ENCODE measurements at regions not wholly inside any gene's neighbourhood (a gene's known extent, or its start where the extent isn't known, plus 50 kb on each side); places are given as distances from the start of the nearest gene placed in this dataset.

DNA sequence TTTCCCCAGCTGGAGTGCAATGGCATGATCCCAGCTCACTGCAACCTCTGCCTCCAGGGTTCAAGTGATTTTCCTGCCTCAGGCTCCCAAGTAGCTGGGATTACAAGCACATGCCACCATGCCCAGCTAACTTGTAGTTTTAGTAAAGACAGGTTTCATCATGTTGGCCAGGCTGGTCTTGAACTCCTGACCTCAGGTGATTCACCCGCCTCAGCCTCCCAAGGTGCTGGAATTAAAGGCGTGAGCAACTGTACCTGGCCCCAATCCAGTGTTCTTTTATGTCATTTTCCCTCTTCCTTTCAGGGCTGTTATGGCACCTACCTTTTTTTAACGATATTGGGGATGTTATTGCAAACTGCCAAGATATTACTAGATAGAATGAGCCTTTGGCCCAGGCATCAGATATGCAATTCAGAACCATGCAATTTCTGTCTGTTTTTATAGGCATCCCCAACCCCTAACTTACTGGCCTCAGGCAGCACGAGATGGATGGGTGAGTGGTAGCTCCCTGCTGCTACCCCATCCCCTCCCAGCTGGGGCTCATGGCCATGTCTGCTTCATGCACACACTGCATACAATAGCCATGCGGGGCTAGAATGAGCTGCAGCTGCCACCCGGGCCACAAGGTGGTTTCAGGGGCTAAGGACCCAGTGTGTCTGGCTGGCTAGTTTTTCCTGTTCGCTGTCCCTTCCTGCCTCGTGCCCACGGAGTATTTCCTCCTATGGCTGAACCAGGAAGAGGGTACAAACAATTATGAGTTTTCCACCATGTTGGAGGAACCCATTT is 1080.1 kb upstream of the SORCS1 start:
- DNase-seq (peak in 1 of 5 donors; percentile 53), FAIRE-seq (no peak)
- intact Hi-C loops (cut with DNase I) = no loop called here
- Histone ChIP-seq H3K4me1 (ENCODE audit: control insufficient read depth in 2 of 3, insufficient read depth in 2 of 3, low read depth in 1 of 3, low read length in 3 of 3) (no peaks in the 10 kb centered on the region), H3K27ac (ENCODE audit: low read depth in 2 of 2, low read length in 2 of 2) (no peak overlapping the region), H3K9ac (ENCODE audit: low read length in 3 of 3) (no peak overlapping the region), H3K9me3 (ENCODE audit: control insufficient read depth in 2 of 3, insufficient read depth in 1 of 3, low read length in 3 of 3) (peaks cover 0 to 9% (median 0%) of the 10 kb centered on the region in 3 donors), H3K27me3 (ENCODE audit: control insufficient read depth, insufficient read depth, low read length) (no peaks in the 10 kb centered on the region), H3K4me3 (ENCODE audit: low read length in 3 of 3) (no peak overlapping the region), H3K36me3 (ENCODE audit: control insufficient read depth in 2 of 3, insufficient read depth in 3 of 3, low read length in 3 of 3) (no peaks in the 10 kb centered on the region)
- TF ChIP-seq, protein P1, sequence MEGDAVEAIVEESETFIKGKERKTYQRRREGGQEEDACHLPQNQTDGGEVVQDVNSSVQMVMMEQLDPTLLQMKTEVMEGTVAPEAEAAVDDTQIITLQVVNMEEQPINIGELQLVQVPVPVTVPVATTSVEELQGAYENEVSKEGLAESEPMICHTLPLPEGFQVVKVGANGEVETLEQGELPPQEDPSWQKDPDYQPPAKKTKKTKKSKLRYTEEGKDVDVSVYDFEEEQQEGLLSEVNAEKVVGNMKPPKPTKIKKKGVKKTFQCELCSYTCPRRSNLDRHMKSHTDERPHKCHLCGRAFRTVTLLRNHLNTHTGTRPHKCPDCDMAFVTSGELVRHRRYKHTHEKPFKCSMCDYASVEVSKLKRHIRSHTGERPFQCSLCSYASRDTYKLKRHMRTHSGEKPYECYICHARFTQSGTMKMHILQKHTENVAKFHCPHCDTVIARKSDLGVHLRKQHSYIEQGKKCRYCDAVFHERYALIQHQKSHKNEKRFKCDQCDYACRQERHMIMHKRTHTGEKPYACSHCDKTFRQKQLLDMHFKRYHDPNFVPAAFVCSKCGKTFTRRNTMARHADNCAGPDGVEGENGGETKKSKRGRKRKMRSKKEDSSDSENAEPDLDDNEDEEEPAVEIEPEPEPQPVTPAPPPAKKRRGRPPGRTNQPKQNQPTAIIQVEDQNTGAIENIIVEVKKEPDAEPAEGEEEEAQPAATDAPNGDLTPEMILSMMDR (IDR thresholded peaks at IDR 0.05; ENCODE audit: borderline replicate concordance, extremely low read depth, insufficient read depth) = no peak

DNA sequence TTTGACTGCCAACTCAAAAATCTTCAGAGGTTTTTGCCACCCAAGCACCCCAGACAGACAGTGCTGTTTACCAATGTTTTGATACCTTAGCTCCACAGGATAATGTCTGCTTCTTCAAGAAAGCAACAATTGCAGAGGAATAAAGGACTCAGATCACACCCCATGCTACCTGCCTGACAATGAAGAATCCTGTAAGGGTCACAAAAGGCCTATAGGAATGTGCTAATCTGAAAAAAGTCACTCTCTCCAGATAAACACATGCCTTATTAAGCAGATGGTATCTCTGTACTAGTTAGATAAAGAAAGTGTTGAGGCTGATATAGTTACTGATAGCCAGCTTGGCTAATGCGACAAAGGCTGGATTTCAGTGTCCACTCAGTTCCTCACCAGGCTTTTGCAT is 1076.7 kb upstream of the SORCS1 start:
- TF ChIP-seq, protein P1 (IDR thresholded peaks at IDR 0.05; ENCODE audit: borderline replicate concordance, extremely low read depth, insufficient read depth) = no peak
- Histone ChIP-seq H3K27ac (ENCODE audit: low read depth in 2 of 2, low read length in 2 of 2) (no peak overlapping the region), H3K4me3 (ENCODE audit: low read length in 3 of 3) (no peak overlapping the region), H3K9ac (ENCODE audit: low read length in 3 of 3) (no peak overlapping the region), H3K9me3 (ENCODE audit: control insufficient read depth in 2 of 3, insufficient read depth in 1 of 3, low read length in 3 of 3) (peaks cover 0 to 6% (median 0%) of the 10 kb centered on the region in 3 donors), H3K4me1 (ENCODE audit: control insufficient read depth in 2 of 3, insufficient read depth in 2 of 3, low read depth in 1 of 3, low read length in 3 of 3) (no peaks in the 10 kb centered on the region), H3K36me3 (ENCODE audit: control insufficient read depth in 2 of 3, insufficient read depth in 3 of 3, low read length in 3 of 3) (no peaks in the 10 kb centered on the region), H3K27me3 (ENCODE audit: control insufficient read depth, insufficient read depth, low read length) (no peaks in the 10 kb centered on the region)
- no peak for FAIRE-seq
- intact Hi-C loops (cut with DNase I) = no loop called here
- DNase-seq = no peak

DNA sequence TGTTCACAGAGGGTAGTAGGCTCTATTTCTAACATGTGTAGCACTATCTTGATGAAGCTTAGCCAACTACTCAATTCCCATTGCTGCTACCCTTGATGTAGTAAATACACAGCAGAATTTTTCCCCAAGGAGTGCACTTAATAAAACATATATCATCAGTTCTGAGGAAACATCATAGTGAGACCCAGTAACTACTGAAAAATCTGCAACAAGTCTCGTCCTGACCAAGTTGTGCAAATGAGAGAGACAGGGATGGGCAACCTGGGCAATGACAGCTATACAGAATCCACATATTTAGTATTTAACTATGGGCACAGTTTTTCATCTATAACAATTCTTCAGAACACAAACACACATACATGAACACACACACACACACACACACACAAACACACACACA is 1073.8 kb upstream of the SORCS1 start:
- Histone ChIP-seq H3K9me3 (ENCODE audit: control insufficient read depth in 2 of 3, insufficient read depth in 1 of 3, low read length in 3 of 3) (no peaks in the 10 kb centered on the region), H3K27ac (ENCODE audit: low read depth in 2 of 2, low read length in 2 of 2) (no peak overlapping the region), H3K36me3 (ENCODE audit: control insufficient read depth in 2 of 3, insufficient read depth in 3 of 3, low read length in 3 of 3) (no peaks in the 10 kb centered on the region), H3K27me3 (ENCODE audit: control insufficient read depth, insufficient read depth, low read length) (no peaks in the 10 kb centered on the region), H3K9ac (ENCODE audit: low read length in 3 of 3) (no peak overlapping the region), H3K4me3 (ENCODE audit: low read length in 3 of 3) (no peak overlapping the region), H3K4me1 (ENCODE audit: control insufficient read depth in 2 of 3, insufficient read depth in 2 of 3, low read depth in 1 of 3, low read length in 3 of 3) (no peaks in the 10 kb centered on the region)
- intact Hi-C loops (cut with DNase I) = no loop called here
- DNase-seq (no peak), FAIRE-seq (no peak)
- TF ChIP-seq, protein P1 (IDR thresholded peaks at IDR 0.05; ENCODE audit: borderline replicate concordance, extremely low read depth, insufficient read depth) = no peak

All from kidney (tissue), 13 donors.